GM12874 (cell line): ENCODE measurements at regions not wholly inside any gene's neighbourhood (a gene's known extent, or its start where the extent isn't known, plus 50 kb on each side); places are given as distances from the start of the nearest gene placed in this dataset.

Experiments
- TF ChIP-seq, protein P1 (sequence below): IDR thresholded peaks from 2 replicates; pipeline ENCODE4 v1.5.1; 2011; ENCODE audit warnings: low read depth, mild to moderate bottlenecking, control low read depth, low read length, moderate library complexity; ENCODE audit not compliant: insufficient read depth

DNA sequence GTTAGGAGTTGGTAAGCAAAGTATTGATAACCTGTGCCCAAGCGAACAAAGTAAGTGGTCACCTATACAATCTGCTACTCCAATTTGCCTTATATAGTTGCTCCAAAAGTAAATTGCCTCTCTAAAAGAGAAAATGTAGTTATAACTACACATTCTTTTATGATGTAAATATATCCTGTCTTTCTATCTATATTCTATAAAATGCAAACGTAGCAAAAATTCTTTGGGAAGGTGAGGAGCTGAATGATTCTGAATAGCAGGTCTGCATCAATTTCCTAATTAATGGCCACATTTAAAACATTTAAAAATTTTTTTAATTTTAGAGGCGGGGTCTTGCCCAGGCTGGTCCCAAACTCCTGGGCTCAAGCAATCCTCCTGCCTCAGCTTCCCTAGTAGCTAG, 64.2 kb upstream of the ASIP start:
- TF ChIP-seq, protein P1, sequence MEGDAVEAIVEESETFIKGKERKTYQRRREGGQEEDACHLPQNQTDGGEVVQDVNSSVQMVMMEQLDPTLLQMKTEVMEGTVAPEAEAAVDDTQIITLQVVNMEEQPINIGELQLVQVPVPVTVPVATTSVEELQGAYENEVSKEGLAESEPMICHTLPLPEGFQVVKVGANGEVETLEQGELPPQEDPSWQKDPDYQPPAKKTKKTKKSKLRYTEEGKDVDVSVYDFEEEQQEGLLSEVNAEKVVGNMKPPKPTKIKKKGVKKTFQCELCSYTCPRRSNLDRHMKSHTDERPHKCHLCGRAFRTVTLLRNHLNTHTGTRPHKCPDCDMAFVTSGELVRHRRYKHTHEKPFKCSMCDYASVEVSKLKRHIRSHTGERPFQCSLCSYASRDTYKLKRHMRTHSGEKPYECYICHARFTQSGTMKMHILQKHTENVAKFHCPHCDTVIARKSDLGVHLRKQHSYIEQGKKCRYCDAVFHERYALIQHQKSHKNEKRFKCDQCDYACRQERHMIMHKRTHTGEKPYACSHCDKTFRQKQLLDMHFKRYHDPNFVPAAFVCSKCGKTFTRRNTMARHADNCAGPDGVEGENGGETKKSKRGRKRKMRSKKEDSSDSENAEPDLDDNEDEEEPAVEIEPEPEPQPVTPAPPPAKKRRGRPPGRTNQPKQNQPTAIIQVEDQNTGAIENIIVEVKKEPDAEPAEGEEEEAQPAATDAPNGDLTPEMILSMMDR = no peak

- TF ChIP-seq, protein P1 = no peak
Measured at GRCh38 chr20:34179637-34180360, 61.4 kb upstream of the ASIP start.

DNA sequence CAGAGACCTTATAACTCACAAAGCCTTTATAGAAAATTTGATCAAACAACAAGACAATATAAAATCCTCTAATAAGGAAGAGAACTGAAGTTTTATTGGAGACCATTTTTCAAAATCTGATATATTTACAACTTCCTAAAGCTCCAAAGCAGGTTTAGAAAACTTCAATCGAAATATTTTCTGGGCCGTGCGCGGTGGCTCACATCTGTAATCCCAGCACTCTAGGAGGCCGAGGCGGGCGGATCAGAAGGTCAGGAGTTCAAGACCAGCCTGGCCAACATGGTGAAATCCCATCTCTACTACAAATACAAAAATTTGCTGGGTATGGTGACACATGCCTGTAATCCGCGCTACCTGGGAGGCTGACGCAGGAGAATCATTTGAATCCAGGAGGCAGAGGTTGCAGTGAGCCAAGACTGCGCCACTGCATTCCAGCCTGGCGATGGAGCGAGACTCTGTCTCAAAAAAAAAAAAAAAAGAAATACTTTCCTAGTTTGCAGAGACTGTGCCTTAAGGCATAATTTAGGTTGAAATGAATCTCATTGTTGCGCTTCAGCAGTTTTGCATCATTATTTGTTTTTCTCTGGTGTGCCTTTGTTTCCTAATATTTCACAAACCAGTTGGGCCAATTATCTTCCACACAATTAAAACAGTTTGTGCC, 60.6 kb upstream of the ASIP start:
- TF ChIP-seq, protein P1 = no peak

GRCh38 chr20:34181484-34181883, 59.7 kb upstream of the ASIP start:
- TF ChIP-seq, protein P1 = no peak

GRCh38 chr20:34185766-34186620, 55.2 kb upstream of the ASIP start:
- TF ChIP-seq, protein P1 = no peak

- TF ChIP-seq, protein P1 = no peak
Measured at GRCh38 chr20:34189572-34190163, 51.6 kb upstream of the ASIP start.

DNA sequence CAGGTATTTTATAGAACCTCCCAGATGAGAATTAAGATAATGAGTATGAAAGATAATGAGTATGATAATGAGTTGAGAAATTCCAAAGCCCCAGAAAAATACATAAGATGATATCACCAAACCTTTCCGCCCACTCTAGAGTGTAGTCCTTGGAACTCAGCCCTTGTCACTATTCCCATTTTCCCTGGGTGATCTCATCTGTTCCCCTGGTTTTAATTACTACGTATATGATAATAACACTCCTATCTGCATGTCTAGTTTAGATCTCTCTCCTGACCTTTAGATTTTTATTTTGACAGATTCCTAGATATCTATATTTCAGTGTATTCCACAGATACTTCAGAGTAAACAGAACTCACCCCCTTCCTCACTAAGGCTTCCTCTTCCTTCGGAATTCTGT, 51.0 kb upstream of the ASIP start:
- TF ChIP-seq, protein P1 = no peak
